Esophagus squamous epithelium (tissue), 5 donors: ENCODE measurements at regions not wholly inside any gene's neighbourhood (a gene's known extent, or its start where the extent isn't known, plus 50 kb on each side); places are given as distances from the start of the nearest gene placed in this dataset.

Source experiments
- DNase-seq: peaks from one replicate; lab custom pipeline; 2025; lab: John Stamatoyannopoulos, UW
- H3K27ac ChIP-seq, 4 donors: fragments of 200-600 bp; sonication (generic); one replicate each; pipeline ENCODE4 v1.5.1; 2016 to 2019; ENCODE audit warnings: mild to moderate bottlenecking in 1 of 4
- H3K27me3 ChIP-seq, 4 donors: fragments of 200-600 bp; sonication (generic); 1 replicate in 3 of 4; 2 replicates in 1 of 4; pipeline versions ENCODE4 v1.5.1 to v1.6.0; 2017 to 2021; ENCODE audit warnings: antibody characterized with exemption in 1 of 4
- H3K36me3 ChIP-seq, 3 donors: fragments of 200-600 bp; sonication (generic); one replicate each; pipeline ENCODE4 v1.5.1; 2016 to 2019
- H3K4me1 ChIP-seq, 3 donors: fragments of 200-600 bp; sonication (generic); one replicate each; pipeline ENCODE4 v1.5.1; 2017 to 2019
- H3K4me3 ChIP-seq, 4 donors: fragments of 200-600 bp; sonication (generic); 1 replicate in 3 of 4; 2 replicates in 1 of 4; pipeline ENCODE4 v1.5.1; 2016 to 2019; ENCODE audit warnings: mild to moderate bottlenecking in 2 of 4, moderate library complexity in 1 of 4
- H3K9me3 ChIP-seq, 3 donors: fragments of 200-600 bp; sonication (generic); one replicate each; pipeline ENCODE4 v1.5.1; 2016 to 2019
- CTCF ChIP-seq, 6 experiments: fragments of 450-650 bp in 4 of 6; fragments of 200-600 bp in 2 of 6; sonication (generic) in 2 of 6; IDR thresholded peaks; one replicate each; pipeline ENCODE4 v1.5.1; 2016 to 2019; ENCODE audit warnings: antibody characterized with exemption in 6 of 6, mild to moderate bottlenecking in 4 of 6, moderate library complexity in 4 of 6
- POLR2A ChIP-seq, 4 donors: fragments of 450-650 bp; IDR thresholded peaks; one replicate each; pipeline ENCODE4 v1.6.1; 2017; ENCODE audit warnings: antibody characterized with exemption in 4 of 4, mild to moderate bottlenecking in 4 of 4, moderate library complexity in 3 of 4
- WGBS, 2 donors: methylation state at CpG; one replicate each; pipeline ENCODE4 v1.1.5; 2018; 5-methylcytosine and 5-hydroxymethylcytosine counted together
- intact Hi-C: fragments of 100-400 bp; cut with DNase I; formaldehyde crosslinking; loops from one replicate; pipeline ENCODE4 v1.15.0; 2022
- donor health status: DM: yes; HTN: yes; CAD: no.

GRCh38 chr11:56885177-56885576, 103.5 kb upstream of the OR5AK2 start:
- 8 to 11% methylated on average over 1 of the region's 1 CpG for WGBS, 2 donors
- Histone ChIP-seq H3K9me3 (no peaks in the 10 kb centered on the region), H3K27me3 (no peaks in the 10 kb centered on the region), H3K27ac (no peak overlapping the region), H3K4me3 (no peak overlapping the region), H3K4me1 (peaks cover 0 to 10% (median 4%) of the 10 kb centered on the region in 3 donors), H3K36me3 (no peaks in the 10 kb centered on the region)
- DNase-seq = no peak
- TF ChIP-seq POLR2A (IDR thresholded peaks at IDR 0.05) (no peak), CTCF (IDR thresholded peaks at IDR 0.05) (no peak)
- intact Hi-C loops = no loop called here

- 86 to 93% methylated on average over 3 to 4 of the region's 9 CpGs for WGBS, 2 donors
- Histone ChIP-seq H3K4me1 (peaks cover 0 to 10% (median 4%) of the 10 kb centered on the region in 3 donors), H3K27me3 (no peaks in the 10 kb centered on the region), H3K27ac (no peak overlapping the region), H3K36me3 (no peaks in the 10 kb centered on the region), H3K9me3 (no peaks in the 10 kb centered on the region), H3K4me3 (no peak overlapping the region)
- TF ChIP-seq CTCF (IDR thresholded peaks at IDR 0.05) (no peak), POLR2A (IDR thresholded peaks at IDR 0.05) (no peak)
- intact Hi-C loops = no loop called here
- no peak for DNase-seq
Measured at GRCh38 chr11:56883371-56883987, 105.2 kb upstream of the OR5AK2 start.

GRCh38 chr11:56876621-56877275, 112.0 kb upstream of the OR5AK2 start:
- Histone ChIP-seq H3K36me3 (no peaks in the 10 kb centered on the region), H3K27me3 (no peaks in the 10 kb centered on the region), H3K27ac (peak overlapping the region in 1 of 4 donors; percentile 35), H3K4me1 (no peaks in the 10 kb centered on the region), H3K4me3 (no peak overlapping the region), H3K9me3 (no peaks in the 10 kb centered on the region)
- WGBS, 2 donors = 54 to 79% methylated on average over 3 of the region's 3 CpGs
- intact Hi-C loops = no loop called here
- TF ChIP-seq CTCF (IDR thresholded peaks at IDR 0.05) (no peak), POLR2A (IDR thresholded peaks at IDR 0.05) (no peak)
- DNase-seq = no peak

- TF ChIP-seq POLR2A (IDR thresholded peaks at IDR 0.05) (no peak), CTCF (IDR thresholded peaks at IDR 0.05) (no peak)
- Histone ChIP-seq H3K27ac (no peak overlapping the region), H3K9me3 (no peaks in the 10 kb centered on the region), H3K36me3 (no peaks in the 10 kb centered on the region), H3K4me3 (no peak overlapping the region), H3K27me3 (no peaks in the 10 kb centered on the region), H3K4me1 (no peaks in the 10 kb centered on the region)
- intact Hi-C loops = no loop called here
- 22 to 38% methylated on average over 2 of the region's 2 CpGs for WGBS, 2 donors
- DNase-seq = no peak
Measured at GRCh38 chr11:56855217-56855616, 106.7 kb upstream of the OR9G4 start.

GRCh38 chr11:56852131-56852530, 103.6 kb upstream of the OR9G4 start:
- Histone ChIP-seq H3K36me3 (no peaks in the 10 kb centered on the region), H3K27me3 (no peaks in the 10 kb centered on the region), H3K4me1 (no peaks in the 10 kb centered on the region), H3K27ac (no peak overlapping the region), H3K4me3 (no peak overlapping the region), H3K9me3 (no peaks in the 10 kb centered on the region)
- TF ChIP-seq CTCF (IDR thresholded peaks at IDR 0.05) (no peak), POLR2A (IDR thresholded peaks at IDR 0.05) (no peak)
- WGBS, 2 donors = 77 to 93% methylated on average over 1 of the region's 1 CpG
- no peak for DNase-seq
- intact Hi-C loops = no loop called here
